A204.1 (cell line): ENCODE measurements at regions not wholly inside any gene's neighbourhood (a gene's known extent, or its start where the extent isn't known, plus 50 kb on each side); places are given as distances from the start of the nearest gene placed in this dataset.
A peak's percentile ranks its signal among the peaks of the same experiment; 100 is the strongest.

ENCODE experiments used
- FAIRE-seq: peaks from 2 replicates; lab custom pipeline; 2012; peaks lifted over from hg19 to GRCh38; lab: Jason Lieb, UNC

DNA sequence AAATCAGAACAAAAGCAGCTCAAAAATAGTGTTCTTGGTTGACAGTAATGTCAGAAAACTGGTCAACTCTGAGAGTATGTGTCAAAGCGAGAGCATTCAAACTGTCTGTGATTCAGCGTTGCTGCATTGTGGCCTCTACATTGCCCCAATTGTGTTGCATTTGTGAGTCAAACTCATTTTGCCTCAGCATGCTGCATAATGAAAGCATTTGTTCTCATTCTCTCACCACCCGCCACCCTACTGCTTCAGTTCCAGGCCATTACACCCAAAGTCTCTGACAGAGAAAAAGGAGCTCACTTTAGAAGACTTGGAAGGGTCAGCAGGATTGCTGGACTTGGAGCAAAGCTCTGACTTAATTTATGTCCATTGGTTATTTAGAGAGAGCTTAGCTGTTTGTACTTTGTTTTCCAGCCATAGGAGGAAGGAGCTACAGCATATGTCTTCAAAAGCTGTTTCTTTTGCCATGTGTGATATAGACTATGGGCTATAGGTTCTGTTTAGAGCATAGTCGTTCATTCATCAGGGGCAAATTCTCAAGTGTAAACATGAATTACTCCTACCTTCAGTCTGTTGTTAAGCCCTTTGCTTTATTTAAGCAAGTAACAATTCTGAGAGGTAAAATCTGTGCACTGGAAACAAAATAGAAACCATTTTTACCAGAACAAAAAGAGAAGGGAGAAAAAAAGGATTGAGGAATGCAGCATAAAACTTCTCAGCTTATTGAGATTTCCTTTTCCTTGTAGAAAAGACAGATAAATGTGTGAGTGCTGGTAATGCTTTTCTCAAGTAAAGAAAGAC lies 153.4 kb upstream of the ANK2 start:
- no peak for FAIRE-seq

DNA sequence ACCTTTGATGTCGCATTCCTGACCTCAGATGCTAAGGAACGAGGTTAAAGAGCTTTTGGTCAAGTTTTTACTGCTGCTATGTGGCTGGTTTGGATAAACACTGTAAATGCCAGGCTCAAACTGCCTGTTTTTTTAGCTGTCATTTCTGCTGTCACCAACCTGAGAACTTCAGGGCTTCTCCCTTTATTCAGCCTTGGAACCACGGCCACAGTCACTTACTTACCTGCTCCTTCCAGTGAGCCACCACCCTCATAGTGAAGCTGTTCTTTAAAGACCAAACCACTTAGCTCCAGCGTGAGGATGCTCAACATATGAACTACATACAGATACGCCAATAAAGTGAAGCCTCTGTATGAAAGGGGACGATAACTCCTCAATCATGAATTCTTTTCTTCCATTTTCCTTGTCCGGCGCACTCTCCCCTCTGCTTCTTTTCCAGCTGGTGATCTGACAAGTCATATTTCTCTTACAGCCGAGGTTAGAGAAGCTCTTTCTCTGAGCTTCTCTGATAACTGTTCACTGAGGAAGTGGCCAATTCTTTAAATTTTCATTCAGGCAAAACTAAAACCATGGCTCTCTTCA lies 152.8 kb upstream of the ANK2 start:
- no peak for FAIRE-seq

GRCh38 chr4:112897543-112897942 lies 151.9 kb upstream of the ANK2 start:
- no peak for FAIRE-seq

DNA sequence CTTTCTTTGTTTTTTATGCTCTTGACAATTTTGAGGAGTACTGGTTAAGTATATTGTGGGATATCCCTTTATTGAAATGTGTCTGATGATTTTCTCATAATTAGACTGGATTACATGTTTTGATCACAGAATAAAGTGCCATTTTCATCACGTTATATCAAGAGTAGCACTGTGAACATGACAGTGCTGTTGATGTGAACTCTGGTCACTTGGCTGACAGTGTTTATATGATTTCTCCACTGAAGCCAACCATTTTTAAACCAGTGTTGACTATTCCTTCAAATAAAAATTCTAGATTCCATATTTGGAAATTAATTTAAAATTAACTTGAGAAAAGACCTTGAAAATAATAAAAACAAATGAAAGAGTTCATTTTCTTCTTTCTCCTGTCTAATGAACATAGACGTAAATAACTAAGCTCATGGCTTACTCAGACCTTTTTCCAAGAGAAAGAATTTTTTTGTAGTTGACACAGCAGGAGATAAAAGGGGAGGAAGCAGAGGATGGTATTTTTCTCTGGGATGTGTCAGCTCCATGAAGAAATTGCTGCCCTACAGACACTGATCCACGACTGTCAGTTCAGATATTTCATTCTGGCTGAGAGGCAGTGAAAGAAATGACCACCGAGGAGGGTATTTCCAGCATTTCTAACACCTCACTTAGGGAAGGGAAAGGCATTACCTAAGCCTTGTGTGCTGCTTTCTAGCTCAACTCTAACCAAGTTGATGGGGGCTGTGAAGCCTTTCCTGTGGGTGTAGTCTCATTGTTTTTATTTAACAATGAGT lies 150.9 kb upstream of the ANK2 start:
- FAIRE-seq, result no peak

- FAIRE-seq, result no peak
These were observed 149.0 kb upstream of the ANK2 start for GRCh38 chr4:112900416-112900815.

GRCh38 chr4:112901962-112902411 lies 147.5 kb upstream of the ANK2 start:
- FAIRE-seq, result no peak

GRCh38 chr4:112905728-112906127 lies 143.7 kb upstream of the ANK2 start:
- no peak for FAIRE-seq

GRCh38 chr4:112908511-112908910 lies 140.9 kb upstream of the ANK2 start:
- no peak for FAIRE-seq

GRCh38 chr4:112910109-112910736 lies 139.2 kb upstream of the ANK2 start:
- no peak for FAIRE-seq

- FAIRE-seq, result no peak
These were observed 132.6 kb upstream of the ANK2 start for GRCh38 chr4:112916868-112917267.

DNA sequence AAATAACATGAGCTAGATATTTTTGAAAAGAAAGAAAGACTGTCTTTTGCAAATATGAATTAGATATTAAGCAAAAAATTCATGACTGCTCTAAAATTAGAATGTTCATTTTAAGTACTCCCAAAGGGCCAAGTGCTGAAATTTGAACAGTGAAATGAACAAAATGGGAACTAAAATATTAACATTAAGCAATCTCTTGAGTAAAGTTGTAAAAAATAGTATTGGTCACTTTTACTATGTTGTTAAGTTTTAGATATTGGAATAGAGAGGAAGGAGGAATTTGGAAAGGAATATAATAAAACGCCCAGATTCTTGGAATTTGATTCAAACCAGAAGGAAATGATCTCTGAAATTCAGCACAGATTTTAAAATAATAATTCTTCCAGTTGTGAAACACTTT lies 125.9 kb upstream of the ANK2 start:
- no peak for FAIRE-seq

DNA sequence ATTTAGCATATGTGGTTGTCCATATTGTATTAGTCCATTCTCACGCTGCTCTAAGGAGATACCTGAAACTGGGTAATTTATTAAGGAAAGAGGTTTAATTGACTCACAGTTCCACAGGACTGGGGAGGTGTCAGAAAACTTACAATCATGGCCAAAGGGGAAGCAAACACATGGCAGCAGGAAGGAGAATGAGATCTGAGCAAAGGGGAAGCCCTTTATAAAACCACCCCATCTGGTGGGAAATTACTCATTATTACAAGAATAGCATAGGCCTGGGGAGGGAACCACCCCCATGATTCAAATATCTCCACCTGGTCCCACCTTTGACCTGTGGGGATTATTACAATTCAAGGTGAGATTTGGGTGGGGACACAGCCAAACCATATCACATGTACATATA lies 122.6 kb upstream of the ANK2 start:
- FAIRE-seq, result no peak

GRCh38 chr4:112927544-112927943 lies 121.9 kb upstream of the ANK2 start:
- FAIRE-seq, result no peak

GRCh38 chr4:112931001-112931400 lies 118.5 kb upstream of the ANK2 start:
- no peak for FAIRE-seq

- FAIRE-seq, result no peak
These were observed 115.7 kb upstream of the ANK2 start for GRCh38 chr4:112933790-112934189.

- FAIRE-seq, result peak; percentile 93
These were observed 110.9 kb upstream of the ANK2 start for GRCh38 chr4:112938461-112939058.

GRCh38 chr4:112939901-112940300 lies 109.6 kb upstream of the ANK2 start:
- FAIRE-seq, result no peak

GRCh38 chr4:112940336-112940735 lies 109.1 kb upstream of the ANK2 start:
- no peak for FAIRE-seq

GRCh38 chr4:112942077-112942476 lies 107.4 kb upstream of the ANK2 start:
- no peak for FAIRE-seq

- no peak for FAIRE-seq
These were observed 106.5 kb upstream of the ANK2 start for GRCh38 chr4:112942997-112943396.

- no peak for FAIRE-seq
These were observed 105.4 kb upstream of the ANK2 start for GRCh38 chr4:112944006-112944405.

GRCh38 chr4:112946127-112946526 lies 103.3 kb upstream of the ANK2 start:
- no peak for FAIRE-seq
